ENCODE measurements at regions not wholly inside any gene's neighbourhood (a gene's known extent, or its start where the extent isn't known, plus 50 kb on each side); places are given as distances from the start of the nearest gene placed in this dataset.

DNA sequence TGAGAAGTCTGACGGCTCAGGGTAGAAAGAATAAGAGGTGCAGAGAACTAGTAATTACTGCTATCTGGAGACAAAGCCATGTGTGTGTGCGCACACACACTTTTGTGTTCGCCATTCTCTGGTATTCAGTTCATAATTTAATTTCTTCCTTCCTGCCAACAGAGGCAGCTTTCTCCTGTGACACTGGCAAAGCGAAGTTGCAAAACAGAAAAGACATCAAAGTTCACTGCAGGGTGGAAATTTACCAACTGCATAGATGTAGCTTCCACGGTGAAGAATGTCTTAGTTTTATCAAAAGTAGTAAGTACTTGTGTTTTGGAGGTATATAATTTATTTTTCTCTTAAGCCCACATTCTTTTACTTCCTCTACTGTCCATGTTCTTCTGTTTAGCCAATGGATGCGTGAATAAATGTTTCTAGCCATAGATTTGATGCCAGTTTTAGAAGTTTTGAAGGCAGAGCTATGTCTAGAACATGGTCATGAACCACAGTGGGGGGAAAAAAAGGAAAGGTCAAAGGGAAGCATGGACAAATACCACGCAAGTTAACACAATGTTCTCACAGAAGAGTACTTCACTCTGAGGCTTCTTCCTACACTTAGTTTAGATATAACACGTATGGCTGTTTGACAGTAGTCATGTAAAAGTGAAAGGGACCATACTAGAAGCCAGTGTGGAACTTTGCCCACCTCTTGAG, 536.5 kb upstream of the GRIA1 start:
- TF ChIP-seq CTCF (IDR thresholded peaks at IDR 0.05; ENCODE audit: borderline replicate concordance, extremely low read depth, low read length, poor library complexity, severe bottlenecking): no peak
- TF ChIP-seq EZH2 (IDR thresholded peaks at IDR 0.05; ENCODE audit: borderline replicate concordance, low read depth, low read length, severe bottlenecking): no peak

Measured in DND-41 (cell line).